ENCODE measurements at regions not wholly inside any gene's neighbourhood (a gene's known extent, or its start where the extent isn't known, plus 50 kb on each side); places are given as distances from the start of the nearest gene placed in this dataset.

GRCh38 chr3:22895671-22896070 lies 307.5 kb upstream of the UBE2E2 start:
- TF ChIP-seq ATF2 (CRISPR knock-in tag; IDR thresholded peaks at IDR 0.05; ENCODE audit: borderline replicate concordance, low read depth) (no peak), IRF2 (CRISPR knock-in tag; IDR thresholded peaks at IDR 0.05; ENCODE audit: borderline replicate concordance, low read depth) (no peak), FOXJ3 (CRISPR knock-in tag; IDR thresholded peaks at IDR 0.05; ENCODE audit: borderline replicate concordance) (no peak), MAX (CRISPR knock-in tag; IDR thresholded peaks at IDR 0.05) (no peak), TCF7 (CRISPR knock-in tag; IDR thresholded peaks at IDR 0.05; ENCODE audit: low read depth) (no peak), E2F4 (CRISPR knock-in tag; IDR thresholded peaks at IDR 0.05; ENCODE audit: borderline replicate concordance, low read depth) (no peak), CTCF (IDR thresholded peaks at IDR 0.05) (no peak), USF1 (CRISPR knock-in tag; IDR thresholded peaks at IDR 0.05) (no peak), IRF1 (CRISPR knock-in tag; IDR thresholded peaks at IDR 0.05) (no peak), TEAD1 (CRISPR knock-in tag; IDR thresholded peaks at IDR 0.05) (no peak), ZNF232 (CRISPR knock-in tag; IDR thresholded peaks at IDR 0.05) (no peak), ESRRA (CRISPR knock-in tag; IDR thresholded peaks at IDR 0.05; ENCODE audit: borderline replicate concordance) (no peak), PREB (CRISPR knock-in tag; IDR thresholded peaks at IDR 0.05; ENCODE audit: borderline replicate concordance) (no peak), AFF4 (CRISPR knock-in tag; IDR thresholded peaks at IDR 0.05; ENCODE audit: borderline replicate concordance) (no peak)

Measured in WTC11 (cell line).